Stimulated activated CD4-positive, alpha-beta T cell treated with anti-CD3 and anti-CD28 coated beads, Interleukin-1b, Interleukin-23, amount 100 ng/mL, for 48 hours (primary cell): ENCODE measurements at regions not wholly inside any gene's neighbourhood (a gene's known extent, or its start where the extent isn't known, plus 50 kb on each side); places are given as distances from the start of the nearest gene placed in this dataset.

Experiments
- DNase-seq: peaks from one replicate; pipeline ENCODE4 v3.0.0-alpha.2; 2020

DNA sequence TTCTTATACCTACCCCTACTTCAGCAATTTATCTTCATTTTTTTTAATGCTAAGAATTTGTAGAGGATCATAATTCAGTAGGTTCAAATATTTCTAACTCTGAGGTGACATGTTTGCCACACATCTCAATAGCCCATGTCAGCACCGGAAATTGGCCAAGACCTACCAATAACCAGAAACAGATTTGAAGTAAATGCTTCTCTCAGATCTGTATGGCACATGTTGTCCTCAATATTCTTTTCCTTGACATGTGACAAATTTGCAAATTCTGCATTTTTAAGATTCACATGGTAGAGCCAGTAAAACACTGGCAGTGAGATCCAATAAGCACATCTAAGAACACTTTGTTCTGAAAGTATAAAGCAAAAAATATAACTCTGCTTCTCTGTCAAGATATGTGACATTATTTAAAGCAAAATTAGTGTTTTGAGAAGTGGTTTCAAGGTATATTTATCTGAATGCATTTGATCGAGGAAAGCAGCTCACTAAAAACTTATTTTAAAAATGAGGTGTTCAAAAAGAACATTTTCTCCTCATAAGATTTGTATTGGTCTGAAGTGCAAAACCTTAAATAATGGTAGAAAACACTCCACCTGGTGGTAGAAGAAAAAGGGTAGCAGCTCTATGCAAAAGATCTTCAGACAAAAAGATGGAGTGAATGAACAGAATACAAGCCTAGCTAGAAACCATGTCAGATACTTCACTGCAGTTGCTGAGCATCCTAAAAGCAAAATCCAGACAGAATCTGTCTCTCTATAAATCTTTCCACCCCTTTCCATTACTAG lies 513.8 kb upstream of the FAM241A start:
- no peak for DNase-seq

DNA sequence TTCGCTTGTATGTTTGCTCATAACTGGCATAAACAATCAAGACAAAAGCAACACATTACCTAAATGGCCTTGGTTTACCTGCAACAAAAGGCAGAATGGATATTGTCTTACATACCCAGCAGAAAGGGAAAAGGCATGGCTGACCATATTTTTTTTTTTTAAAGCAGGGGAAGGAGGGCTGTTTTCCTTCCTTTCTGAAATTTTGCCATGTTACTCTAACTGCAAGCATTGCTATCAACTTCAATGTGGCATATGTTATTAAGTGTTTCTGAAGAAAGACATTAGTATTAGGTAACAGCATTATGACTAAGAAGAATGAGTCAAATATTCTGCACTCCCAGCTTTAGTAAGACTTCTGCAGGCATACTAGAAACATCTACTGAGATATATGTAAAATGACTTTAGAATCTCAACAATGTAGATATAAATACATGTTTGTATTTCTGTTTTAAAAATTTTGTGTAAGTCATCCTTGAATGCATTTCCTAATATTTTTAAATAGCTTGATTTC lies 512.6 kb upstream of the FAM241A start:
- no peak for DNase-seq

DNA sequence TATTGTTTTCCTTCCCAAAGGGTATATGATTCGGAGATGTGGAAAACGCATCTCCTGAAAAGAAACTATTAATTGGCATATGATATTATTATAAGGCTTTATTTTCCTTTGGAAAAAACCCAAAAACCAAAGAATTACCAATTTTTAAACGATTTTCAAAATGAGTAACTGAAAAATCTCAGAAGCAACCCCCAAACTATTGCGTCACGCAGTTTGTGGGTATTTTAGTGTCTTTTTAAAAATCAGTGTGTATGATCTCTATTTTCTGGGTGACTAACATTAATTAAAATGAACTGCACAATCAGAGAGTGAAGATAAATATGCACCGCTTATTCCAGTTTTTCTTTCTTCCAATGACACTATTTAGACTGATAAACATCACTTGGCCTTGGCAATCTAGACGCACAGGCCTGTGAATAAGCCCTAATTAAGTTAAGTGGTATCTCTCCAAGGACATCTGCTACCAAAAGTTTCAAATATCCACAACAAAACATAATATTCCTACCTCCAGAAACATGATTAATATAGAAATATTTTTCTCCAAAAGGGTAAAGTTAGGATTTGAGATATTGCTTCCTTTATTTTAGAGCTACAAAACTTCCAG lies 511.5 kb upstream of the FAM241A start:
- DNase-seq = no peak

DNA sequence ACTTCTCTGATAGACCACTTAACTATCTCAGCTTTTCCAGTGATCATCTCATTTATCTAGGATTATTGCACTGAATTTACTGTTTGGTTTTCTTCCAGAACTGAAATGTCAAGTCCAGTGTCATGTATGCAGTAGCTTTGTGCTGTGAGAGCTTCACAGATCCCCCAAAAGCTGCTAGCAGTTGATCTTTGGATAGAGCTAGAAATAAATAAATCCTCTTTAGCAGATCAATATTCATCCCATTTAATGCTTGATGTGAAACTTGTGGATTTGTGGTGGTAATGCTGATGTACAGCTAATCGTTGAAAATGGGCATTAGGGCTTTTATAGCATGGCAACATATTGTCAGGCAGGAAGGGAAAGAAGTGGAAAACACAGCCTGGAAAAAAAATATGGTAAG lies 509.6 kb upstream of the FAM241A start:
- no peak for DNase-seq

DNA sequence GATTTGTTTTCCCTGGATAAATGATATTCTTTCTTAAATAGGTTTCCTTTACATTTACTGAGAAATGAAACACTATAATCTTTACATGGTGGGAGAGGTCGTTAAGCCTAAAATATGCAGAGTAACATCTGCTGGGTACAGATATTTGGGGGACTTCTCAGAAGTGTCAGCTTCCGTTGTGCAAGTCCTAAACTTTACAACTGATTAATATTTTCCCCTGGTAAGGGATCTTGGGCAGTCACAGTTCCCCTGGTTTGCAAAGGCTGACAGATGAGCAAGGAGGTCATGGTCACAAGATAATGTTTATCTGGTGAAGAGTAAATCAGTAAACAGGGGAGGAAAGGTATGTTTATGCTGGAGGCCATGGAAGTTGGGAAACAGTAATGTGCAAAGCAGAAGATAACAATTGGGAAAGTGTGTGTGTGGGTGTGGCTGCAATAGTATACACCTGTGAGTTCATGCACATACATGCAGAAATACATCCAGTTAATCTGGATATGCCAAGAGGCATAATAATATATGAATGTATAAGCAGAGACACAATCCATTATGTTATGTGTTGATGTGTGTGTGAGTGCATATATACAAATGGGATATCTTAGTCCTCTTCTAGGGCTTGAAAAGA lies 508.2 kb upstream of the FAM241A start:
- DNase-seq = no peak

DNA sequence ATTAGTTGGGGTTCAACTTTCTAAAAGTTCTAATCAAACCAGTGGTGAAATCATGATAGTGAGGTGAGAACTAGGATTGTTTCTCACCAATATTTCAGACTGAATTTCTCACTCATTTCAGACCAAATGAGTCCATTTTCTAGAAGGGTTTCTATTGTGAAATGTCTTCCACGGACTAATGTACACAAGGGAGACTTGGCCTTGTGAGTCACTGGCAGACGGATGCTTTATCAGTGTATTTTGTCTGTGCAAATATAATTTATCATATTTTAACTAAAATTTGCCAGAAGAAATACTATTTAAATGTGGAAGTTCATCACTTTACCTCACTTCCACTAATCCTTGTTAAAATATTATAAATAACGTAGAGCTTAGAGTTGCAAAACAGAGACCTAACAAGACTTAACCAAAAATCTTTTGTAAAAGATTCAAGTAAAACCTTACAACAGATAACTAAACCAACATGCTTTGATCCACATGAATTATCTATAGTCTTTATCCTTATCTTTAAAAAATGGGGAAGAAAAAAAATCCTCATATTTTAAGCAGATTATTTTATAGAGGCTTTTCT lies 506.0 kb upstream of the FAM241A start:
- no peak for DNase-seq

DNA sequence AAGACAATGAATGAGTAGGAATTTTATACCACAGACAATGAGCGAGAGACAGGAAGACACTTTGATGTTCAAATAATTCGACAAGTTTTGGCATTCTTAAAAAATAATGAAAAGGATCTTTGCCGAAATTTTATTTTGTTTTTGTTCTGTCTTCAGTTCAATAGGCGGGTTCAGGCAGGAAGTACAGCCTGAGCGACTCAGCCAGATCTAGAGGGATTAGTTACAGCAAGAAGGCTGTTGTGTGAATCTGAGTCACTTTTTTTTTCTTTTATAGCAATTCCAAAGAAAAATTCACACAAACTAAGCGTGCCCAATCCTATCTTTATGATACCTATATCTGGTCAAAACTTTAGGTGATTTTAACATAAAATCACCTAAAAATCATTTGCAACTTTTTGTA lies 505.4 kb upstream of the FAM241A start:
- no peak for DNase-seq

DNA sequence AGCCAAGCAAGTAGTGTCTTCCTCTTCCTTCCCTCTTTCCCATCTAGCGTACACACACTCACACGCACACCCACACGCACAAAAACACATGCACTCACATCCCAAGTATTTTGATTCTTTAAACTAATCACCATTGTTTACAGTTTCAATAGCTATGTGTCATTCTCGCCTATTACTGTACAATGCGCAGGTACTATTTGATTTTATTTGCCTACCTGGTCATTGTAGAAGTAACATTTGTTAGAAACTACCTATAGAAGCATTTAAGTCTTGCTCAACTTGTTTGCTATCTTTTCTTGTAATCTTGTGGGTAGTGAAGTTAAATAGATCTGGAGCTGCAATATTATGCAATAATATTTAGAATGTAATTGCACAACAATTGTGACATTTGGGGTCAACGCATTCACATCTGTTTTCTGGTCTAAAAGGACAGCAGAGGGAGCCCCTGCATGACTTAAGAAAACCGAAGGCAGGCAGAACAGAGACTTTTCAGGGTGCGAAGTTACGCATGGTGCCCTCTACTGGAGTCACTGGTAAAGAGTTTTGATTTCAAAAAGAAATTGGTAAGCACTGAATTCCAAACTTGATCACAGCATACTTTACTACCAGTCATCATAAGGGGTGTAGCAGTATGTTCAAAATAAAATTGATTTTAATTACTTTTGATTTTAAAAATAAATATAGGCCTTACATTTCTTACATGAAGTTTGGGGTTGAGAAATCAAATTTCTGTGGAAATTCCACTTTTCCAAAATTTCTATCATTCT lies 503.3 kb upstream of the FAM241A start:
- DNase-seq = peak; percentile 14

DNA sequence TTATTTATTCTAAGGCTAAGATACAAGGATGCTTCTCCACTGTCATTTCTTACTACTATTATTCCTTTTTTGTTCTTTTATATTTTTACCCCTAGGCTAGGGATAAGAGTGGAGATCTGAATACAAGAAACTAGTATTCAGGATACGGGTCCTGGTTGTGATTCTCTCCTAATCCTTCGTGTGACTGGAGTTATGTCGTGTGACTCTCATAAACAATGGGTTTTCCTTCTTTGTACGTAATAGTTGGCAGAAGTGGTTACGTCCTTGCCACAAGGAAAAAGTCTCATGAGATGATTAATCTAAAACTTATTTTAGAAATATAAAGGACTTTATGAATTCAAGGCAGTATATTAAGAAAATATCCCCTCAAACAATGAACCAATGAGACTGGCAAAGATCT lies 497.2 kb upstream of the FAM241A start:
- DNase-seq = no peak

DNA sequence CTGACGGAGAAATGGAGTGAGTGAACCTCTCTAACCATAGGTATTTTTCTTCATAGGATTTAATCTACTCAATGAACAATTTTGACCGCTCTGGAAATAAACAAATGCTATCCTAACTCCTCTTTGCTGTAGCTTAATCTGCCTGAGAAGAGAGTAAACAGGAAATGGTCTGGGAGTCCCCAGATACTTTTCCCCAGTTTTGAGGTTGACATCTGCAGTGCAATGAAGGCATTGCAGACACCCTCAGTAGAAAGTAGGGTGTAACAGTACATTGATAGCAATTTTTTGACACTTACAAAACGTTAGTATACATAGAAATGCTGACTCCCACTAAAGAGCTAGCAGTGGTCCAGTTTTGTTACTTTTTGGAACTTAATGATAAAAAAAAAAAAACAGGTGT lies 495.9 kb upstream of the FAM241A start:
- no peak for DNase-seq

DNA sequence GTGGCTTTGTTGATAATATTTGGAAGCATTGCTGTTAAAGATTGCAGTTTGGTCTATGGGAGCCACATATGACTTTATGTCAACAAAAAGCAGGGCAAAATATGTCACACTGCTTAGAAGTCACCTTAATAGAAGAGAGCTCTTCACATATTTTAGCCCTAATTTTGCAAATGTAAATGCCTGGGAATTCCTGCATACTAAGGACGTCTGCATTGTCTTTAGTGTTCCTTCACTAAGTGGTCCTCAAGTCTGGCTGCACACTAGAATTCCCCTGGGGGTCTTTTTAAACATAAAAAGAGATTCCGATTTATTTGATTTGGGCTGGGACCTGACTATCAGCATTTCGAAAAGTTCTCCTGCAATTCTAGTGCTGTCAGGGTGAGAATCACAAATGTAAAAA lies 495.1 kb upstream of the FAM241A start:
- no peak for DNase-seq

DNA sequence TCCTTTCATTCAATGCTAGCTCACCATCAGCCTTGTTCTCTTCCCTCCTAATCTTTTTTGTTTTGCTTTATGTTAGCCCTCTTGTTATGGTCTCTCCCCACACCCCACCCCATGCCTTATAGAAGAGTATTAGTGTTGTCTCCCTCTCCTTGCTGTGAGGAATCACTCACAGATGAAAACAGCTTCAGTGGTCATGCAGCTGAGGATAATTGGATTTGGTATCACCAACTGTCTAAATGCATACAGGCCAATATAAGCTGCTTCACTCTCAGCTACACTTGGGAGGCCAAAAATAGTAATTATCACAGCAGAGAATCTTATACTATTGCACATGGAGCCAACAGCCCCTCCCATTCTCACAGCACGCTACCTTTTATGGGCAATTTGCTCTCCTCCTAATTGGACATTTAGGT lies 494.6 kb upstream of the FAM241A start:
- no peak for DNase-seq

DNA sequence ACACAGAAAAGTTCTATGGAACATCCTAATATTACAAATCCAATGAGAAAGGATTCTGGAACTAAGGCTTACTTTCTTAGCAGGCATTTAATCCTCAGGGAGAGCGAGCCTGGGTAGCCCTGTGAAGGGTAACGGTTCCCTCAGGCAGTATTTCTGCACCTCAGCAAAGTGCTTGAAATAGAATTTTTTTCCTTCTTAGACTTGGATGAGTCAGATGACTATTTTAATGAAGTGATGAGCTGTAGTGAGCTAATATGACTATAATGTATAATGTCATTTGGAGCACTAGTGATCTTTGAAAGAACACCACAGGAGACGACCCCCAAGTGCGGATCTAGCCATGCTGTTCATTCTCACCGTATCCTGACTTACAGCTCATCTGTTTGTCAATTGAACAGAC lies 493.0 kb upstream of the FAM241A start:
- no peak for DNase-seq

DNA sequence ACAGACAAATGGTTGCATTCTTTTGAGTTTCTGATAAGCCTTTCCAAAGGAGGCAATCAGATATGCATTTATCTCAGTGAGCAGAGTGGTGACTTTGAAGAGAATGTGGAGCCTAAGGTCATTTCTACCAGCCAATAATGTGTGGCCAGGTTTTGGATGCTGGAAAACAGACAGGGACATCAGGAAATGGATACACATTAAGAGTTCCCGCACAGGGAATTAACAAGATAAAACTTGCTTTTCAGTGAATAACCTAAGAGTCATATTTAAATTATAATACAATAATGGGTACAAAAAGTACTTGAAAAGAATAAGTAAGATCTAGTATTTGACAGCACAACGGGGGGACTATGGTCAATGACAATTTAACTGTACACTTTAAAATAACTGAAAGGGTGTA lies 492.3 kb upstream of the FAM241A start:
- DNase-seq = no peak

DNA sequence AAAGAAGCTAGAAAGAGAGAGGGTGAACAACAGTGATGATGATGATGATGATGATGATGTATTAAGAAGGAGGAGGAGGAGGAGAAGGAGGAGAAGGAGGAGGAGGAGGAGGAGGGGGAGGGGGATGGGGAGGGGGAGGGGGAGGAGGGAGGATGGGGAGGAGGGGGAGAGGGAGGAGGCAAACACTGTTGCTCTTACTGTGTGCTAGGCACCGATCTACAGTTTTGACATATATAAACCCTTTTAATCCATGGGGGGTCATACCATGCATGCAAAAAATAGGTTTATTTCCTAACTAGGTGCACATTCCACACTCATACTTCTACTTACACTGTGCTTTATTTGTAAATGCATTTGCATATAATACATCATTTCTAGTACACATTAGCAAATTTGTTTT lies 482.8 kb upstream of the FAM241A start:
- DNase-seq = no peak

DNA sequence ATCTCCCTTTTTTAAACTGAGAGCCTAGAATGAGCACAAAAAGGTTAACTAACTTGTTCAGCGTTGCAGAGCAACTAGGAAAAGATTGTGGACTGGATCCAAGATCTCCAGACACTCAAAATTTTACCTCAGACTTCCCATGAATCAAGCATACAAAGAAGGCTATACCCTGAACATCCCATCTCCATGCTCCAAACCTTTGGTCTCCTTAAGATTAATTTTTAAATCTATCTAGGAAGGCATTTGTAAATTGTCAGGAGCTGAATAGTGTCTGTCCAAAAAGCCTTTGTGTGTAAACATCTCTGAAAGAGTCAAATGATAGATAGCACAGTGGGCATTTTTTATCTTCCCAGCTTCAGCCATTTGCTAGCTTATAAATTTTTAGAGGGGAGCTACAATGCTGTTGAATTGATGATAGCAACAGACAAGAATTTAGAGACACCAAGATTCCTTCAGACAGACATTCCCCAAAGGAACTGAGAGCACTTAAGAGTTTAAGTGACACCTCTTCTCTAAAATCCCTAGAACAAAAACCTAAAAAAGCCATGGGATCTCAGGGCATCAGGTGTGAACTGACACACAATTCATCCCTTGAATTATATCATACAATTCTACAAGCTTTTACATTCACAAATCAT lies 480.8 kb upstream of the FAM241A start:
- no peak for DNase-seq

DNA sequence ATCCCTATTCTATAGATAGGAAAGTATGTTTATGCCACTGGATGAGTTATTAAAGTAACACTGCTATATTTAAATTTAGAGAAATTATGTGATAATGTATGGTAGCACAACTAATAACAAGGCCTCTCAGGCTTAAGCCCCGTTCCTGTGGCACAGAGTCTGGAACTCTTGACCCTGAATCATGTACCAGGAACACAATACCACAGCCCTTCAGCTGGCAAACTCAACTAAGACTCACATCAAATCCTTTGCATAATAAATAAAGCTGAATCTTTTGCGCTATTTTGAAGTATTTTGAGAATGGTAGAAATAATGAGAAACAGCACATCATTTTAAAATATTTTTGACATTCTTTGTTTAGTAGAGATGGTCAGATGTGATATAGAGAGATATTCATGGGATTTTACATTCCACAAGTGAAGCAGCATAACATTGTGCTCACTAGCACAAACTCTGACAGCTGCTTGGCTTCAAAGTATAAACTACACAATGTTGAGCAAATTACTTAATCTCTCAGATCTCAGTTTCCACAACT lies 478.4 kb upstream of the FAM241A start:
- DNase-seq = no peak

DNA sequence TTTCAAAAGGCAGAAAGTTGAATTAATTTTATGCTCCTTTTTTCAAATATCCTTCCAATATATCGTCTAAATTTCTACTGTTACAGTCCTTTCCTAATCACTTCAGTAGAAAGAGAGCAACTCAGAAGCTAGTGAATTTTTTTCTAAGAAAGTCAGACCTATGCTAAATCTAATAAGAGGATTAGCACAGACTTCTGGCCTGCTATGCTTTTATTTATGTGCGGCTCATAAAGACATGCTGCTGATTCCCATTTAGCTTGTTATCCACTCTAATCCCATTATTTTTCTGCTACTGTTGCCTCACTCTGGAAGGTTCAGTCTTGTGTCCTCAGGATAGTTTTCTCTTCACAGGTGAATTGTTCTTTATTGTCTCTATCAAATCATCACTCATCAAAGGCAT lies 473.5 kb upstream of the FAM241A start:
- DNase-seq = no peak

DNA sequence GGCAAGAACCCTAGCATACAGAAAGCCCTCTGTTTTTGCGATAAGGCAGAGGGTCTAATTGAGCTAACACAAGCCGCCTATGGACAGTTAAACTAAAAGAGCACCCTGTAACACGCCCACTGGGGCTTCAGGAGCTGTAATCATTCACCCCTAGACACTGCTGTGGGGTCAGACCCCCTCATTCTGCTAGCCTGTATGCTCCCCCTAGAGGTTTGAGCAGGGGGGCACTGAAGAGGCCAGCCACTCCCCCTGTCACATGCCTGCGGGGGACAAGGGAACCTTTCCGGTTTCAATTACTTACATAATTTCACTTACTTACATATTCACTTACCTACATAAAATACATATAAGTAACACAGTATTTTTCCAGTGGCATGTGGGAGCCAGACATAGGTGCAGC lies 469.5 kb upstream of the FAM241A start:
- no peak for DNase-seq

DNA sequence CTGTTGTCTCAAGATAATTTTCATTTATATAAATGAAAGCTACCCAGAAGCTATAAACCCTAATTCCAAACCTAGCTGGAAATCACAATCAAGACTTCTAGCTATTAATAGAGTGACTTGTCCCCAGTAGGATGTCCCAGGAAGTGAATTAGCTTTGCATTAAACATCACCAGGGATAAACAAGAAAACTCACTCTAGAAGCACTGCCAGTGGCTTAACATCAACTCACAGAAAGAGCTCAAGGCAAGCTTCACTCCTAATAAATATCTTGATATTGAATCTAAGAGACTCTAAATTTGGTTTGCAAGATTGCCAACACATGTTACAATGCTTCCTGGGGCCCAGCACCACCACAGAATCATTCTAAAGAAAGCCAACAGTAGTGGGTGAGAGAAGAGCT lies 468.7 kb upstream of the FAM241A start:
- no peak for DNase-seq

DNA sequence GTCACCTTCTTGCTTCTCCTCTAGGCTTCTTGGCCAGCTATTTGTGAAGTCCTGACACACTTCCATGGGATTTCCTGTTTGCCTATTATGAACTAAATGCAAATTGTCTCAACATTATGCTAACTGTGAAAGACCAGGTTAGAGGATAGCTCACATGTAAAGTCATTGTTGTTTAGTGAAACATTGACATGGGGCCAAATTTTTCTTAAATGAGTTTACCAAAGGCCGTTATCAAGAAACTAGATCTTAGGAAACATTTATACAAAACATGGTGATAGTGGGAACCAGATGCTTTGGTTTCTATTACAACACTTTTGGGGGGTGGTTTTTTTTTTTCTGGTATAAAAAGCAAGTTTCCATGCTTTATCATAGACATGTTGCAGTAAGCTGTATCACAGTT lies 466.8 kb upstream of the FAM241A start:
- DNase-seq = no peak

DNA sequence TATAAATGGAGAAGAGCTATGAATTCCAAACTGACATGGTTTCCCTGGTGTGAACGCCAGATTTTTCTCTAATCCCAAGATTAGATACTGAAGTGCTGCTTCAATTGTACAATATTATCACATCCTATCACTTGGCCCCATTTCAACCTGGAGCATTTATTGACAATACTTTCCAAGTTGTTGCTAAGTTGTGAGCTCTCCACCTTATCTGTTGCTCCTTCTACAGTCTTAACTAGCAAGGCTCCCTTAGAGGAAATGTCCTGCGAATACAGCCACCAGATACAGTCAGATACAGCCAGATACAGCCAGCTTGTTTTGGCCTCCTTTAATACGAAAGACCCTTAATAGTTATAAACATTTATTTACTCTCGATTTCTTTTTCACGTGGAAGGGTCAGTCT lies 466.3 kb upstream of the FAM241A start:
- DNase-seq = no peak
